ENCODE measurements at regions not wholly inside any gene's neighbourhood (a gene's known extent, or its start where the extent isn't known, plus 50 kb on each side); places are given as distances from the start of the nearest gene placed in this dataset.

- CTCF ChIA-PET: no interaction called here
- intact Hi-C loops (cut with micrococcal nuclease; ENCODE audit: unreplicated experiment): no loop called here
- Mint-ChIP-seq H3K27ac (ENCODE audit: unreplicated experiment) (no peak overlapping the region), H3K27me3 (ENCODE audit: unreplicated experiment) (no peaks in the 10 kb centered on the region), H3K36me3 (ENCODE audit: insufficient read depth, unreplicated experiment) (no peaks in the 10 kb centered on the region), H3K9me3 (ENCODE audit: low read depth, unreplicated experiment) (no peaks in the 10 kb centered on the region), H3K4me1 (ENCODE audit: low read depth, unreplicated experiment) (no peaks in the 10 kb centered on the region), H3K4me3 (ENCODE audit: low read depth, unreplicated experiment) (no peak overlapping the region)
- no peak for TF ChIP-seq CTCF (IDR thresholded peaks at IDR 0.05; ENCODE audit: unreplicated experiment)
- no TSS peak for BruUV-seq (replicated peaks)
- no peak for DNase-seq
These were observed 99.2 kb downstream of the RND3 start for GRCh38 chr2:150388289-150388625.

GRCh38 chr2:150387586-150388288 lies 99.7 kb downstream of the RND3 start:
- TF ChIP-seq CTCF (IDR thresholded peaks at IDR 0.05; ENCODE audit: unreplicated experiment): no peak
- DNase-seq: no peak
- no peaks in the 10 kb centered on the region for H3K36me3 Mint-ChIP-seq (ENCODE audit: insufficient read depth, unreplicated experiment)
- no peaks in the 10 kb centered on the region for H3K9me3 Mint-ChIP-seq (ENCODE audit: low read depth, unreplicated experiment)
- H3K4me1 Mint-ChIP-seq (ENCODE audit: low read depth, unreplicated experiment): no peaks in the 10 kb centered on the region
- H3K27ac Mint-ChIP-seq (ENCODE audit: unreplicated experiment): no peak overlapping the region
- H3K27me3 Mint-ChIP-seq (ENCODE audit: unreplicated experiment): no peaks in the 10 kb centered on the region
- H3K4me3 Mint-ChIP-seq (ENCODE audit: low read depth, unreplicated experiment): no peak overlapping the region
- intact Hi-C loops (cut with micrococcal nuclease; ENCODE audit: unreplicated experiment): no loop called here
- BruUV-seq (replicated peaks): no TSS peak
- CTCF ChIA-PET: no interaction called here

- Mint-ChIP-seq H3K4me3 (ENCODE audit: low read depth, unreplicated experiment) (no peak overlapping the region), H3K4me1 (ENCODE audit: low read depth, unreplicated experiment) (no peaks in the 10 kb centered on the region), H3K9me3 (ENCODE audit: low read depth, unreplicated experiment) (no peaks in the 10 kb centered on the region), H3K27me3 (ENCODE audit: unreplicated experiment) (no peaks in the 10 kb centered on the region), H3K36me3 (ENCODE audit: insufficient read depth, unreplicated experiment) (no peaks in the 10 kb centered on the region), H3K27ac (ENCODE audit: unreplicated experiment) (no peak overlapping the region)
- no TSS peak for BruUV-seq (replicated peaks)
- no peak for TF ChIP-seq CTCF (IDR thresholded peaks at IDR 0.05; ENCODE audit: unreplicated experiment)
- intact Hi-C loops (cut with micrococcal nuclease; ENCODE audit: unreplicated experiment): no loop called here
- DNase-seq: no peak
- CTCF ChIA-PET: no interaction called here
These were observed 102.3 kb downstream of the RND3 start for GRCh38 chr2:150385211-150385610.

- Mint-ChIP-seq H3K27me3 (ENCODE audit: unreplicated experiment) (no peaks in the 10 kb centered on the region), H3K4me3 (ENCODE audit: low read depth, unreplicated experiment) (no peak overlapping the region), H3K4me1 (ENCODE audit: low read depth, unreplicated experiment) (no peaks in the 10 kb centered on the region), H3K9me3 (ENCODE audit: low read depth, unreplicated experiment) (no peaks in the 10 kb centered on the region), H3K36me3 (ENCODE audit: insufficient read depth, unreplicated experiment) (no peaks in the 10 kb centered on the region), H3K27ac (ENCODE audit: unreplicated experiment) (no peak overlapping the region)
- no peak for TF ChIP-seq CTCF (IDR thresholded peaks at IDR 0.05; ENCODE audit: unreplicated experiment)
- no TSS peak for BruUV-seq (replicated peaks)
- DNase-seq: no peak
- CTCF ChIA-PET: interaction anchor here (1.1 kb wide), 1 partner anchor 26 kb away, joined by 4 read pairs; no protein-coding TSS in a partner anchor
- intact Hi-C loops (cut with micrococcal nuclease; ENCODE audit: unreplicated experiment): no loop called here
These were observed 103.9 kb downstream of the RND3 start for GRCh38 chr2:150383587-150383986.

All from Calu3 (cell line).